ENCODE measurements at regions not wholly inside any gene's neighbourhood (a gene's known extent, or its start where the extent isn't known, plus 50 kb on each side); places are given as distances from the start of the nearest gene placed in this dataset.

- no peak for TF ChIP-seq CTCF (conservative IDR thresholded peaks at IDR 0.05; ENCODE audit: low read depth, low read length)
- no peak for DNase-seq (ENCODE audit: low read depth)
- H3K4me3 ChIP-seq (ENCODE audit: low read depth, low read length), result no peak overlapping the region
Observed at GRCh38 chr10:105921348-105921747, 1243.2 kb downstream of the SORCS1 start.

GRCh38 chr10:105914432-105914831 is 1250.1 kb downstream of the SORCS1 start:
- no peak overlapping the region for H3K4me3 ChIP-seq (ENCODE audit: low read depth, low read length)
- no peak for DNase-seq (ENCODE audit: low read depth)
- no peak for TF ChIP-seq CTCF (conservative IDR thresholded peaks at IDR 0.05; ENCODE audit: low read depth, low read length)

- no peak overlapping the region for H3K4me3 ChIP-seq (ENCODE audit: low read depth, low read length)
- TF ChIP-seq CTCF (conservative IDR thresholded peaks at IDR 0.05; ENCODE audit: low read depth, low read length), result no peak
- no peak for DNase-seq (ENCODE audit: low read depth)
Observed at GRCh38 chr10:105908701-105909100, 1255.8 kb downstream of the SORCS1 start.

GRCh38 chr10:105885495-105885894 is 1244.4 kb downstream of the SORCS3 start:
- no peak for DNase-seq (ENCODE audit: low read depth)
- no peak for TF ChIP-seq CTCF (conservative IDR thresholded peaks at IDR 0.05; ENCODE audit: low read depth, low read length)
- H3K4me3 ChIP-seq (ENCODE audit: low read depth, low read length), result no peak overlapping the region

GRCh38 chr10:105879401-105879800 is 1238.3 kb downstream of the SORCS3 start:
- TF ChIP-seq CTCF (conservative IDR thresholded peaks at IDR 0.05; ENCODE audit: low read depth, low read length), result no peak
- H3K4me3 ChIP-seq (ENCODE audit: low read depth, low read length), result no peak overlapping the region
- no peak for DNase-seq (ENCODE audit: low read depth)

- TF ChIP-seq CTCF (conservative IDR thresholded peaks at IDR 0.05; ENCODE audit: low read depth, low read length), result no peak
- no peak overlapping the region for H3K4me3 ChIP-seq (ENCODE audit: low read depth, low read length)
- no peak for DNase-seq (ENCODE audit: low read depth)
Observed at GRCh38 chr10:105875050-105875449, 1234.0 kb downstream of the SORCS3 start.

- no peak for TF ChIP-seq CTCF (conservative IDR thresholded peaks at IDR 0.05; ENCODE audit: low read depth, low read length)
- DNase-seq (ENCODE audit: low read depth), result no peak
- H3K4me3 ChIP-seq (ENCODE audit: low read depth, low read length), result no peak overlapping the region
Observed at GRCh38 chr10:105872665-105873064, 1231.6 kb downstream of the SORCS3 start.
